Brain microvascular endothelial cell (primary cell): ENCODE measurements at regions not wholly inside any gene's neighbourhood (a gene's known extent, or its start where the extent isn't known, plus 50 kb on each side); places are given as distances from the start of the nearest gene placed in this dataset.

Experiments used
- DNase-seq: peaks from one replicate; pipeline ENCODE4 v3.0.0-alpha.2; 2020
- H3K27ac ChIP-seq: fragments of 250-450 bp; sonication (Bioruptor Pico); 2 replicates; pipeline ENCODE4 v1.5.1; 2020; ENCODE audit warnings: mild to moderate bottlenecking, moderate library complexity
- H3K27me3 ChIP-seq: fragments of 250-450 bp; sonication (Bioruptor Pico); replicated peaks from 2 replicates; pipeline ENCODE4 v1.5.1; 2020; ENCODE audit warnings: mild to moderate bottlenecking
- H3K36me3 ChIP-seq: fragments of 250-450 bp; sonication (Bioruptor Pico); replicated peaks from 2 replicates; pipeline ENCODE4 v1.5.1; 2020; ENCODE audit warnings: mild to moderate bottlenecking
- H3K4me3 ChIP-seq: 2 replicates; pipeline ENCODE4 v1.5.1; 2011; ENCODE audit warnings: low read depth, mild to moderate bottlenecking, control low read depth, low read length, moderate library complexity
- CTCF ChIP-seq: IDR thresholded peaks from 2 replicates; pipeline ENCODE4 v1.5.1; 2011; ENCODE audit warnings: low read depth, mild to moderate bottlenecking, moderate library complexity, low read length, control low read depth, inconsistent platforms; ENCODE audit errors: missing control alignments
- in situ Hi-C: cut with HindIII; loops from 2 replicates; pipeline ENCODE4 v1.10.0; 2017; ENCODE audit warnings: low sequenced_read_pairs, low pct_ligation_motif_present

DNA sequence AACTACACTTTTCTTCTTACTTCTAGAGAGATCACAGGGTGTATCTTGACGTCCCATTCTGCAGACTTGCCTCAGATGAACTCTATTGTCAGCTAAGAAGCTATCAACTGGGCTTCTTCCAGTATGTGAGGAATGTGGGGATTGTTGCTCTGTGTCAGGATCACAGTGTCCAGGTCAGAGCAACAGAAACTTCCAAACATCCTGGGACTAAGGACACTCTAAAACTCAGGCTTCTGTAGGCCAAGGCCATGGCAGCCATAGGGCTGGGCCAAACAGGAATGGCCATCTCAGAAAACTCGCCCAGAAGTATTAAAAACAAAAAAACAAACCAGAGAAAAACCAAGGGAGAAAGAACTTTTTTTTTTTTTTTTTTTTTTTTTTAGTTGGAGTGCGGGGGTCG lies 210.0 kb upstream of the CLINT1 start:
- no peaks in the 10 kb centered on the region for H3K27me3 ChIP-seq
- H3K36me3 ChIP-seq = no peaks in the 10 kb centered on the region
- DNase-seq = no peak
- no peak for TF ChIP-seq CTCF
- in situ Hi-C loops = no loop called here
- no peak overlapping the region for H3K27ac ChIP-seq
- H3K4me3 ChIP-seq = no peak overlapping the region

- no peaks in the 10 kb centered on the region for H3K27me3 ChIP-seq
- no peak overlapping the region for H3K4me3 ChIP-seq
- no peak overlapping the region for H3K27ac ChIP-seq
- TF ChIP-seq CTCF = no peak
- in situ Hi-C loops = no loop called here
- no peak for DNase-seq
- no peaks in the 10 kb centered on the region for H3K36me3 ChIP-seq
Observed at GRCh38 chr5:158066076-158066475, 207.1 kb upstream of the CLINT1 start.

DNA sequence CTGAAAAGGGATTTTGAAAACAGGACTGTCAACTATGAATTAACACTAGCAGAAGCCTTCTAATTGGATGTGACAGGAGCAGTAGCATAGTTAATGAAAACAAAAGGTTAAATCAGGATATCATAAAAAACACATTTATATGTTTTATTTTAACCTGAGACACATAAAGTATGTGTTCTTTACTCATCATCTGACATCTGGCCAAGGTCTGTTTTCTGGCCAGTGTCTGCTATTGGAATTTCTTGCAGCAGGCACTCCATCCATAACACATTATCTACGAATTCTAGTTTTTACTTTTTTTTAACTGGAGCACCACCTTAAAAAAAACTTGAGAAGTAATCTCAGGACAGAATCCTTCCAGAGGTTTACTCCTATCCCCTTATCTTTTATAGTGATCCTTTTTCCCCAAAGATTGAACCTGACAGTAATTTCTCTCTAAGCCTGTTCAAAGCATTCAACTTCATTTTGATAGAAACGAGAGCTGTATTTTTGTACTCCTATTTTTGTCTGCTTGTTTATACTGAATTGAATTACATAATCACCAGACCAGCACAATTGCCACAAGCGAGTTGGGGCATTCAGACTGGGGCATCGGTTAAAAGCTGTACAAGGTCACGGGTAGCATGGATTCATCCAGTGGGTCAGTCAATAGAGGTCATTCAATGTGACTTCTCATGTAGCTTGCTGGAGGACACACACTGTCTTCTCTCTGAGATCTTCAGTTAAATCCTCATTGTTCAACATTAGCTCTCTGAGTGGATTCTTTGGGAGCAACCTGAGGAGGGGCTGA lies 205.6 kb upstream of the CLINT1 start:
- Histone ChIP-seq H3K36me3 (no peaks in the 10 kb centered on the region), H3K27me3 (no peaks in the 10 kb centered on the region), H3K27ac (no peak overlapping the region), H3K4me3 (no peak overlapping the region)
- in situ Hi-C loops = no loop called here
- DNase-seq = no peak
- no peak for TF ChIP-seq CTCF

- Histone ChIP-seq H3K4me3 (no peak overlapping the region), H3K27me3 (no peaks in the 10 kb centered on the region), H3K27ac (no peak overlapping the region), H3K36me3 (no peaks in the 10 kb centered on the region)
- DNase-seq = no peak
- in situ Hi-C loops = no loop called here
- TF ChIP-seq CTCF = no peak
Observed at GRCh38 chr5:158063052-158063451, 204.1 kb upstream of the CLINT1 start.

DNA sequence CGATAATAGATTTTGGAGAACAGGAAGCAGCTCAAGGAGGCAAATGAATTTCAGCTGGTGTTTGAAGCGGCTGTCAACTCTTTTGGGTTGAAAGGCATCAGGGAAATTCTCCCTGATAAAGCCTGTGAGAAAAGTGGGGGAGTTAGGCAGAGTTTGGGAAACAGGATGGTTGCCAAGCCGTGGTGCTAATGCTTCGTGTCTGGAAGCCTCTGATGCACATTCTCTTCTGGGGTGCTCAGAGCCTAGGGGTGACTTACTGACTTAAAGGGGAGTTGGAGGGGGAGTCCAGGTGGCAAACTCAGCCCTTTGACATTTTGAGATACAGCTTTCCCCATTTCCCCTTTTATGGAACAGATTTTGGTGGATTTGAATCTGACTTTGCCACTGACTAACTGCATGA lies 202.5 kb upstream of the CLINT1 start:
- no peak overlapping the region for H3K4me3 ChIP-seq
- H3K27ac ChIP-seq = no peak overlapping the region
- in situ Hi-C loops = no loop called here
- no peaks in the 10 kb centered on the region for H3K36me3 ChIP-seq
- no peaks in the 10 kb centered on the region for H3K27me3 ChIP-seq
- no peak for DNase-seq
- no peak for TF ChIP-seq CTCF

GRCh38 chr5:158060212-158060611 lies 201.3 kb upstream of the CLINT1 start:
- in situ Hi-C loops = no loop called here
- Histone ChIP-seq H3K27me3 (no peaks in the 10 kb centered on the region), H3K36me3 (no peaks in the 10 kb centered on the region), H3K4me3 (no peak overlapping the region), H3K27ac (no peak overlapping the region)
- TF ChIP-seq CTCF = no peak
- no peak for DNase-seq
